HCT116 (cell line): ENCODE measurements at regions not wholly inside any gene's neighbourhood (a gene's known extent, or its start where the extent isn't known, plus 50 kb on each side); places are given as distances from the start of the nearest gene placed in this dataset.

ENCODE experiments used
- CTCF ChIP-seq, 3 experiments: fragments of 200-600 bp in 1 of 3; sonication (generic) in 1 of 3; IDR thresholded peaks in 2 of 3; conservative IDR thresholded peaks in 1 of 3; 2 replicates each; pipeline ENCODE4 v1.5.1; 2012 to 2017; ENCODE audit warnings: low read depth in 2 of 3, low read length in 2 of 3, antibody characterized with exemption in 1 of 3, borderline replicate concordance in 1 of 3, control low read depth in 1 of 3, mild to moderate bottlenecking in 1 of 3, mixed read lengths in 1 of 3, mixed run types in 1 of 3, moderate library complexity in 1 of 3; ENCODE audit not compliant: insufficient read depth in 1 of 3
- EGR1 ChIP-seq: IDR thresholded peaks from 2 replicates; pipeline ENCODE4 v1.6.1; 2012; ENCODE audit warnings: low read depth
- EZH2 ChIP-seq: fragments of 200-600 bp; sonication (generic); IDR thresholded peaks from 2 replicates; pipeline ENCODE4 v1.6.1; 2017; ENCODE audit warnings: antibody characterized with exemption, mixed run types
- JUND ChIP-seq: IDR thresholded peaks from 2 replicates; pipeline ENCODE4 v1.6.1; 2012
- POLR2A ChIP-seq: IDR thresholded peaks from 2 replicates; pipeline ENCODE4 v1.7.0; 2011; ENCODE audit warnings: borderline replicate concordance; ENCODE audit not compliant: insufficient read depth, insufficient read length; ENCODE audit errors: extremely low read depth
- POLR2AphosphoS5 ChIP-seq: IDR thresholded peaks from 2 replicates; pipeline ENCODE4 v1.6.1; 2011; ENCODE audit warnings: mild to moderate bottlenecking, low read depth, low read length, moderate library complexity
- RAD21 ChIP-seq: IDR thresholded peaks from 2 replicates; pipeline ENCODE4 v1.6.1; 2012; ENCODE audit warnings: low read depth, mild to moderate bottlenecking
- YY1 ChIP-seq: IDR thresholded peaks from 2 replicates; pipeline ENCODE4 v1.6.1; 2011; ENCODE audit warnings: low read length, low read depth, moderate library complexity, mild to moderate bottlenecking; ENCODE audit not compliant: insufficient replicate concordance; ENCODE audit errors: extremely low read depth
- ZFX ChIP-seq: fragments of 450-650 bp; IDR thresholded peaks from 2 replicates; pipeline ENCODE4 v1.6.1; 2017
- ZNF274 ChIP-seq: fragments of 200-500 bp; sonication (Bioruptor generic); IDR thresholded peaks from 2 replicates; pipeline ENCODE4 v1.6.1; 2014; ENCODE audit warnings: mild to moderate bottlenecking, low read depth, low read length, inconsistent platforms

GRCh38 chr2:240292035-240292574 lies 143.4 kb upstream of the GPC1 start:
- TF ChIP-seq RAD21 (no peak), CTCF (IDR thresholded peaks at IDR 0.05 in 2 of 3, conservative IDR thresholded peaks at IDR 0.05 in 1 of 3; ENCODE audit: borderline replicate concordance in 1 of 3, insufficient read depth in 1 of 3, low read depth in 2 of 3, low read length in 2 of 3) (no peak), POLR2A (no peak), YY1 (no peak), ZFX (no peak), EZH2 (no peak), JUND (no peak), POLR2AphosphoS5 (no peak), EGR1 (no peak), ZNF274 (no peak)
